Gastroesophageal sphincter (tissue), 3 donors: ENCODE measurements at regions not wholly inside any gene's neighbourhood (a gene's known extent, or its start where the extent isn't known, plus 50 kb on each side); places are given as distances from the start of the nearest gene placed in this dataset.

Source experiments
- CTCF ChIP-seq, 4 experiments: fragments of 200-600 bp in 2 of 4; fragments of 450-650 bp in 2 of 4; sonication (generic) in 1 of 4; IDR thresholded peaks; one replicate each; pipeline ENCODE4 v1.5.1; 2017 to 2019; ENCODE audit warnings: antibody characterized with exemption in 4 of 4, mild to moderate bottlenecking in 2 of 4, moderate library complexity in 2 of 4
- POLR2A ChIP-seq, 2 donors: fragments of 450-650 bp; IDR thresholded peaks; one replicate each; pipeline ENCODE4 v1.6.1; 2017; ENCODE audit warnings: antibody characterized with exemption in 2 of 2, mild to moderate bottlenecking in 2 of 2, moderate library complexity in 1 of 2

- no peak for TF ChIP-seq POLR2A (IDR thresholded peaks at IDR 0.05)
- no peak for TF ChIP-seq CTCF (IDR thresholded peaks at IDR 0.05)
Measured at GRCh38 chr1:172935062-172935592, 115.6 kb downstream of the TNFSF18 start.
